ENCODE measurements at regions not wholly inside any gene's neighbourhood (a gene's known extent, or its start where the extent isn't known, plus 50 kb on each side); places are given as distances from the start of the nearest gene placed in this dataset.

DNA sequence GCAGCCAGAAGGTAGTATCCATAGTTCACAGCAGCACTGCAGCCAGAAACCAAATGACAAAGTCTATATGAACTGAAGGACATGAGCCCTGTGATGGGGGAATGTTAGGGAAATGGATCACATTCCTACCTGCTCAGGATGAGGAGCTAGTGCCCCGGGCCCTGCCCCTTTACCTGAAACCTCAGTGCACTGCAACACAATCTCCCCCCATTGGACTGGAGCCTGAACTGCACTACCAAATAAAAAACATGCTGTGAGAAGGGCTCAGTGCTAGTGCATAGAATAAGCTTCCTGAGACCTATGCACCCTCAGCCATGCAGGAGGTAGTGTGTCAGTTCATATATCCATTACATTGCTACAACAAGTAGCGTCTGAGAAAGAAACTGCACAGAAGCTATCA, 477.8 kb downstream of the HACE1 start:
- TF ChIP-seq, protein P1, sequence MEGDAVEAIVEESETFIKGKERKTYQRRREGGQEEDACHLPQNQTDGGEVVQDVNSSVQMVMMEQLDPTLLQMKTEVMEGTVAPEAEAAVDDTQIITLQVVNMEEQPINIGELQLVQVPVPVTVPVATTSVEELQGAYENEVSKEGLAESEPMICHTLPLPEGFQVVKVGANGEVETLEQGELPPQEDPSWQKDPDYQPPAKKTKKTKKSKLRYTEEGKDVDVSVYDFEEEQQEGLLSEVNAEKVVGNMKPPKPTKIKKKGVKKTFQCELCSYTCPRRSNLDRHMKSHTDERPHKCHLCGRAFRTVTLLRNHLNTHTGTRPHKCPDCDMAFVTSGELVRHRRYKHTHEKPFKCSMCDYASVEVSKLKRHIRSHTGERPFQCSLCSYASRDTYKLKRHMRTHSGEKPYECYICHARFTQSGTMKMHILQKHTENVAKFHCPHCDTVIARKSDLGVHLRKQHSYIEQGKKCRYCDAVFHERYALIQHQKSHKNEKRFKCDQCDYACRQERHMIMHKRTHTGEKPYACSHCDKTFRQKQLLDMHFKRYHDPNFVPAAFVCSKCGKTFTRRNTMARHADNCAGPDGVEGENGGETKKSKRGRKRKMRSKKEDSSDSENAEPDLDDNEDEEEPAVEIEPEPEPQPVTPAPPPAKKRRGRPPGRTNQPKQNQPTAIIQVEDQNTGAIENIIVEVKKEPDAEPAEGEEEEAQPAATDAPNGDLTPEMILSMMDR (IDR thresholded peaks at IDR 0.05) = no peak
- TF ChIP-seq POLR2A (IDR thresholded peaks at IDR 0.05) = no peak

Data from testis (tissue), 2 donors.